ENCODE measurements at regions not wholly inside any gene's neighbourhood (a gene's known extent, or its start where the extent isn't known, plus 50 kb on each side); places are given as distances from the start of the nearest gene placed in this dataset.

DNA sequence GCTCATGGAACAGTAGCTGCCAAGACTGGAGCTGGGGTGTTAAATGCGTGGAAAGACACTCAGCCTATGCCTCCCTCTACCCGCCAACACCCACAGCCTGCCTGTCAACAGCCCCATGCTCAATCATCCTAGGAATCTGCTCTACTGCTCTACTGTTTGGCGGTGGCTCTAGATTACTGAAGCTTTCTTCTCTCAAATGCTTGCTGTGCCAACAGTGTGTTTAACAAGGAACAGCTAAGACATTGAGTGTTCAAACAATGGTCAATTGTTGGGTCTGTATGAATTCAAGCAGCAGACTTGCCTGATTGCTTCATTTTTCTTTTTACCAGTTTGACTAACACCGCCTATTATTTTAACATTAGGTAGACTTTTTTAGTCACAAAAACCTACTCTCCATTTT, 258.6 kb downstream of the SOD2 start:
- TF ChIP-seq, protein P1, sequence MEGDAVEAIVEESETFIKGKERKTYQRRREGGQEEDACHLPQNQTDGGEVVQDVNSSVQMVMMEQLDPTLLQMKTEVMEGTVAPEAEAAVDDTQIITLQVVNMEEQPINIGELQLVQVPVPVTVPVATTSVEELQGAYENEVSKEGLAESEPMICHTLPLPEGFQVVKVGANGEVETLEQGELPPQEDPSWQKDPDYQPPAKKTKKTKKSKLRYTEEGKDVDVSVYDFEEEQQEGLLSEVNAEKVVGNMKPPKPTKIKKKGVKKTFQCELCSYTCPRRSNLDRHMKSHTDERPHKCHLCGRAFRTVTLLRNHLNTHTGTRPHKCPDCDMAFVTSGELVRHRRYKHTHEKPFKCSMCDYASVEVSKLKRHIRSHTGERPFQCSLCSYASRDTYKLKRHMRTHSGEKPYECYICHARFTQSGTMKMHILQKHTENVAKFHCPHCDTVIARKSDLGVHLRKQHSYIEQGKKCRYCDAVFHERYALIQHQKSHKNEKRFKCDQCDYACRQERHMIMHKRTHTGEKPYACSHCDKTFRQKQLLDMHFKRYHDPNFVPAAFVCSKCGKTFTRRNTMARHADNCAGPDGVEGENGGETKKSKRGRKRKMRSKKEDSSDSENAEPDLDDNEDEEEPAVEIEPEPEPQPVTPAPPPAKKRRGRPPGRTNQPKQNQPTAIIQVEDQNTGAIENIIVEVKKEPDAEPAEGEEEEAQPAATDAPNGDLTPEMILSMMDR (IDR thresholded peaks at IDR 0.05) = no peak
- TF ChIP-seq POLR2A (IDR thresholded peaks at IDR 0.05) = no peak
